ENCODE measurements at regions not wholly inside any gene's neighbourhood (a gene's known extent, or its start where the extent isn't known, plus 50 kb on each side); places are given as distances from the start of the nearest gene placed in this dataset.
"Not testable (repeated sequence)": the region's sequence is repeated elsewhere in the genome, so short reads cannot be mapped to it uniquely, and the experiment has no call there.

GRCh38 chr2:242080575-242081214 is 211.2 kb downstream of the RTP5 start:
- not testable (repeated sequence) for DNase-seq

GRCh38 chr2:242084034-242084433 is 214.5 kb downstream of the RTP5 start:
- DNase-seq, result not testable (repeated sequence)

GRCh38 chr2:242085024-242085674 is 215.6 kb downstream of the RTP5 start:
- not testable (repeated sequence) for DNase-seq

- DNase-seq, result no peak
Measured at GRCh38 chr2:242085941-242086621, 216.6 kb downstream of the RTP5 start.

- not testable (repeated sequence) for DNase-seq
Measured at GRCh38 chr2:242088044-242088443, 218.5 kb downstream of the RTP5 start.

GRCh38 chr2:242088471-242089212 is 219.1 kb downstream of the RTP5 start:
- DNase-seq, result peak; percentile 57

GRCh38 chr2:242089213-242089549 is 219.7 kb downstream of the RTP5 start:
- DNase-seq, result not testable (repeated sequence)

- DNase-seq, result not testable (repeated sequence)
Measured at GRCh38 chr2:242097278-242097677, 227.7 kb downstream of the RTP5 start.

- DNase-seq, result no peak
Measured at GRCh38 chr2:242098034-242098433, 228.5 kb downstream of the RTP5 start.

GRCh38 chr2:242098445-242099128 is 229.1 kb downstream of the RTP5 start:
- DNase-seq, result no peak

GRCh38 chr2:242103093-242103492 is 233.6 kb downstream of the RTP5 start:
- not testable (repeated sequence) for DNase-seq

GRCh38 chr2:242104202-242104956 is 234.8 kb downstream of the RTP5 start:
- DNase-seq, result not testable (repeated sequence)

- DNase-seq, result not testable (repeated sequence)
Measured at GRCh38 chr2:242107065-242107464, 237.5 kb downstream of the RTP5 start.

- DNase-seq, result not testable (repeated sequence)
Measured at GRCh38 chr2:242108797-242109500, 239.4 kb downstream of the RTP5 start.

GRCh38 chr2:242109819-242110218 is 240.3 kb downstream of the RTP5 start:
- DNase-seq, result not testable (repeated sequence)

- DNase-seq, result not testable (repeated sequence)
Measured at GRCh38 chr2:242111954-242112353, 242.4 kb downstream of the RTP5 start.

- not testable (repeated sequence) for DNase-seq
Measured at GRCh38 chr2:242113492-242113891, 244.0 kb downstream of the RTP5 start.

GRCh38 chr2:242116676-242117075 is 247.1 kb downstream of the RTP5 start:
- not testable (repeated sequence) for DNase-seq

GRCh38 chr2:242117305-242117704 is 247.8 kb downstream of the RTP5 start:
- not testable (repeated sequence) for DNase-seq

- not testable (repeated sequence) for DNase-seq
Measured at GRCh38 chr2:242119682-242120081, 250.2 kb downstream of the RTP5 start.

- DNase-seq, result not testable (repeated sequence)
Measured at GRCh38 chr2:242130682-242131081, 261.2 kb downstream of the RTP5 start.
